IgD-negative memory B cell (primary cell): ENCODE measurements at regions not wholly inside any gene's neighbourhood (a gene's known extent, or its start where the extent isn't known, plus 50 kb on each side); places are given as distances from the start of the nearest gene placed in this dataset.

Source experiments
- H3K27ac Mint-ChIP-seq, 3 donors: one replicate each; pipeline ENCODE4 v1.8.0; 2020 to 2022; ENCODE audit warnings: mild to moderate bottlenecking in 3 of 3, mixed read lengths in 3 of 3, moderate library complexity in 1 of 3
- H3K27me3 Mint-ChIP-seq: one replicate; pipeline ENCODE4 v1.8.0; 2021; ENCODE audit warnings: mixed read lengths
- H3K36me3 Mint-ChIP-seq: one replicate; pipeline ENCODE4 v1.8.0; 2020; ENCODE audit warnings: mild to moderate bottlenecking, mixed read lengths
- H3K4me1 Mint-ChIP-seq, 3 donors: one replicate each; pipeline ENCODE4 v1.8.0; 2020 to 2022; ENCODE audit warnings: mixed read lengths in 3 of 3, mild to moderate bottlenecking in 1 of 3
- H3K4me3 Mint-ChIP-seq, 4 donors: one replicate each; pipeline ENCODE4 v1.8.0; 2020 to 2022; ENCODE audit warnings: mild to moderate bottlenecking in 4 of 4, mixed read lengths in 4 of 4, moderate library complexity in 3 of 4
- H3K9me3 Mint-ChIP-seq, 3 donors: one replicate each; pipeline ENCODE4 v1.8.0; 2020 to 2021; ENCODE audit warnings: mixed read lengths in 3 of 3, mild to moderate bottlenecking in 1 of 3

- Mint-ChIP-seq H3K27me3 (no peaks in the 10 kb centered on the region), H3K27ac (no peak overlapping the region), H3K4me1 (peaks cover 0 to 1% (median 0%) of the 10 kb centered on the region in 3 donors), H3K36me3 (no peaks in the 10 kb centered on the region), H3K9me3 (peaks cover 0 to 5% (median 2%) of the 10 kb centered on the region in 3 donors), H3K4me3 (no peak overlapping the region)
These were observed 977.1 kb upstream of the PRKX start for GRCh38 chrX:4690521-4690920.

GRCh38 chrX:4682636-4683035 lies 969.2 kb upstream of the PRKX start:
- H3K4me1 Mint-ChIP-seq: no peaks in the 10 kb centered on the region
- H3K27ac Mint-ChIP-seq: no peak overlapping the region
- peaks cover 0 to 5% (median 0%) of the 10 kb centered on the region in 3 donors for H3K9me3 Mint-ChIP-seq
- H3K36me3 Mint-ChIP-seq: no peaks in the 10 kb centered on the region
- H3K27me3 Mint-ChIP-seq: no peaks in the 10 kb centered on the region
- H3K4me3 Mint-ChIP-seq: no peak overlapping the region

- no peaks in the 10 kb centered on the region for H3K9me3 Mint-ChIP-seq
- H3K4me3 Mint-ChIP-seq: no peak overlapping the region
- no peaks in the 10 kb centered on the region for H3K27me3 Mint-ChIP-seq
- H3K27ac Mint-ChIP-seq: no peak overlapping the region
- no peaks in the 10 kb centered on the region for H3K36me3 Mint-ChIP-seq
- H3K4me1 Mint-ChIP-seq: no peaks in the 10 kb centered on the region
These were observed 962.3 kb upstream of the PRKX start for GRCh38 chrX:4675686-4676300.

GRCh38 chrX:4674028-4674782 lies 960.8 kb upstream of the PRKX start:
- no peaks in the 10 kb centered on the region for H3K4me1 Mint-ChIP-seq
- no peak overlapping the region for H3K4me3 Mint-ChIP-seq
- no peaks in the 10 kb centered on the region for H3K9me3 Mint-ChIP-seq
- H3K27ac Mint-ChIP-seq: no peak overlapping the region
- H3K27me3 Mint-ChIP-seq: no peaks in the 10 kb centered on the region
- H3K36me3 Mint-ChIP-seq: no peaks in the 10 kb centered on the region

GRCh38 chrX:4671344-4671743 lies 957.9 kb upstream of the PRKX start:
- H3K27me3 Mint-ChIP-seq: no peaks in the 10 kb centered on the region
- no peak overlapping the region for H3K27ac Mint-ChIP-seq
- H3K36me3 Mint-ChIP-seq: no peaks in the 10 kb centered on the region
- H3K9me3 Mint-ChIP-seq: peaks cover 3% of the 10 kb centered on the region in 3 donors
- H3K4me1 Mint-ChIP-seq: no peaks in the 10 kb centered on the region
- H3K4me3 Mint-ChIP-seq: no peak overlapping the region

- H3K9me3 Mint-ChIP-seq: peaks cover 3 to 6% (median 3%) of the 10 kb centered on the region in 3 donors
- no peak overlapping the region for H3K27ac Mint-ChIP-seq
These were observed 957.2 kb upstream of the PRKX start for GRCh38 chrX:4670606-4671005.

GRCh38 chrX:4668802-4669536 lies 955.5 kb upstream of the PRKX start:
- peaks cover 3 to 8% (median 6%) of the 10 kb centered on the region in 3 donors for H3K9me3 Mint-ChIP-seq
- H3K36me3 Mint-ChIP-seq: no peaks in the 10 kb centered on the region
- no peaks in the 10 kb centered on the region for H3K4me1 Mint-ChIP-seq
- no peak overlapping the region for H3K27ac Mint-ChIP-seq
- no peaks in the 10 kb centered on the region for H3K27me3 Mint-ChIP-seq
- no peak overlapping the region for H3K4me3 Mint-ChIP-seq

More at GRCh38 chrX:4670606-4671005, 957.2 kb upstream of the PRKX start:
- no peaks in the 10 kb centered on the region for H3K27me3 Mint-ChIP-seq
- H3K4me3 Mint-ChIP-seq: no peak overlapping the region
- H3K36me3 Mint-ChIP-seq: no peaks in the 10 kb centered on the region
- no peaks in the 10 kb centered on the region for H3K4me1 Mint-ChIP-seq

- Mint-ChIP-seq H3K9me3 (peaks cover 4 to 9% (median 8%) of the 10 kb centered on the region in 3 donors), H3K4me3 (no peak overlapping the region), H3K4me1 (no peaks in the 10 kb centered on the region), H3K36me3 (no peaks in the 10 kb centered on the region), H3K27ac (no peak overlapping the region), H3K27me3 (no peaks in the 10 kb centered on the region)
These were observed 949.6 kb upstream of the PRKX start for GRCh38 chrX:4663085-4663484.

GRCh38 chrX:4661771-4662170 lies 948.3 kb upstream of the PRKX start:
- no peaks in the 10 kb centered on the region for H3K4me1 Mint-ChIP-seq
- no peaks in the 10 kb centered on the region for H3K27me3 Mint-ChIP-seq
- peaks cover 3 to 7% (median 5%) of the 10 kb centered on the region in 3 donors for H3K9me3 Mint-ChIP-seq
- no peak overlapping the region for H3K4me3 Mint-ChIP-seq
- no peak overlapping the region for H3K27ac Mint-ChIP-seq
- H3K36me3 Mint-ChIP-seq: no peaks in the 10 kb centered on the region

GRCh38 chrX:4656419-4656818 lies 943.0 kb upstream of the PRKX start:
- peaks cover 0 to 5% (median 2%) of the 10 kb centered on the region in 3 donors for H3K9me3 Mint-ChIP-seq
- no peak overlapping the region for H3K27ac Mint-ChIP-seq
- H3K27me3 Mint-ChIP-seq: no peaks in the 10 kb centered on the region
- H3K4me1 Mint-ChIP-seq: no peaks in the 10 kb centered on the region
- H3K4me3 Mint-ChIP-seq: no peak overlapping the region
- H3K36me3 Mint-ChIP-seq: no peaks in the 10 kb centered on the region

- Mint-ChIP-seq H3K36me3 (no peaks in the 10 kb centered on the region), H3K9me3 (peaks cover 0 to 5% (median 2%) of the 10 kb centered on the region in 3 donors), H3K27me3 (no peaks in the 10 kb centered on the region), H3K4me1 (no peaks in the 10 kb centered on the region), H3K4me3 (no peak overlapping the region), H3K27ac (no peak overlapping the region)
These were observed 942.3 kb upstream of the PRKX start for GRCh38 chrX:4655743-4656142.

- no peak overlapping the region for H3K27ac Mint-ChIP-seq
- H3K4me3 Mint-ChIP-seq: no peak overlapping the region
These were observed 928.7 kb upstream of the PRKX start for GRCh38 chrX:4642114-4642513.

GRCh38 chrX:4638036-4638435 lies 924.6 kb upstream of the PRKX start:
- Mint-ChIP-seq H3K27ac (no peak overlapping the region), H3K36me3 (no peaks in the 10 kb centered on the region), H3K4me1 (no peaks in the 10 kb centered on the region), H3K27me3 (no peaks in the 10 kb centered on the region), H3K9me3 (peaks cover 3 to 7% (median 4%) of the 10 kb centered on the region in 3 donors), H3K4me3 (no peak overlapping the region)

More at GRCh38 chrX:4642114-4642513, 928.7 kb upstream of the PRKX start:
- no peaks in the 10 kb centered on the region for H3K27me3 Mint-ChIP-seq
- H3K36me3 Mint-ChIP-seq: peaks cover 1% of the 10 kb centered on the region
- peaks cover 3 to 7% (median 4%) of the 10 kb centered on the region in 3 donors for H3K9me3 Mint-ChIP-seq
- H3K4me1 Mint-ChIP-seq: peaks cover 0 to 1% (median 0%) of the 10 kb centered on the region in 3 donors

- H3K4me1 Mint-ChIP-seq: no peaks in the 10 kb centered on the region
- no peaks in the 10 kb centered on the region for H3K27me3 Mint-ChIP-seq
- no peak overlapping the region for H3K4me3 Mint-ChIP-seq
- H3K27ac Mint-ChIP-seq: no peak overlapping the region
- no peaks in the 10 kb centered on the region for H3K36me3 Mint-ChIP-seq
- H3K9me3 Mint-ChIP-seq: peaks cover 2 to 9% (median 8%) of the 10 kb centered on the region in 3 donors
These were observed 914.0 kb upstream of the PRKX start for GRCh38 chrX:4627414-4627813.

- H3K4me1 Mint-ChIP-seq: no peaks in the 10 kb centered on the region
- no peaks in the 10 kb centered on the region for H3K36me3 Mint-ChIP-seq
- H3K9me3 Mint-ChIP-seq: peaks cover 0 to 10% (median 2%) of the 10 kb centered on the region in 3 donors
- H3K27ac Mint-ChIP-seq: no peak overlapping the region
- no peak overlapping the region for H3K4me3 Mint-ChIP-seq
- no peaks in the 10 kb centered on the region for H3K27me3 Mint-ChIP-seq
These were observed 909.2 kb upstream of the PRKX start for GRCh38 chrX:4622486-4623167.
